Adipocyte (in vitro differentiated cells): ENCODE measurements at regions not wholly inside any gene's neighbourhood (a gene's known extent, or its start where the extent isn't known, plus 50 kb on each side); places are given as distances from the start of the nearest gene placed in this dataset.
A peak's percentile ranks its signal among the peaks of the same experiment; 100 is the strongest.

Experiments
- DNase-seq: peaks from one replicate; pipeline ENCODE4 v3.0.0-alpha.2; 2015; ENCODE audit warnings: low read depth
- H3K27me3 ChIP-seq: replicated peaks from 2 replicates; pipeline ENCODE4 v1.7.0; 2013; ENCODE audit warnings: mild to moderate bottlenecking, low read length, moderate library complexity; ENCODE audit not compliant: control insufficient read depth, insufficient read depth
- H3K36me3 ChIP-seq: 2 replicates; pipeline ENCODE4 v1.7.0; 2013; ENCODE audit warnings: low read length, mild to moderate bottlenecking, moderate library complexity; ENCODE audit not compliant: control insufficient read depth, insufficient read depth, severe bottlenecking
- H3K4me1 ChIP-seq: 2 replicates; pipeline ENCODE4 v1.7.0; 2013; ENCODE audit warnings: mild to moderate bottlenecking, low read length, moderate library complexity; ENCODE audit not compliant: control insufficient read depth, insufficient read depth
- H3K4me3 ChIP-seq: 2 replicates; pipeline ENCODE4 v1.7.0; 2013; ENCODE audit warnings: mild to moderate bottlenecking, low read length, moderate library complexity
- H3K9ac ChIP-seq: 2 replicates; pipeline ENCODE4 v1.7.0; 2013; ENCODE audit warnings: mild to moderate bottlenecking, low read length, moderate library complexity
- H3K9me3 ChIP-seq: 2 replicates; pipeline ENCODE4 v1.7.0; 2013; ENCODE audit warnings: mild to moderate bottlenecking, low read length, moderate library complexity; ENCODE audit not compliant: control insufficient read depth

GRCh38 chr17:5669191-5669590 is 84.9 kb upstream of the NLRP1 start:
- DNase-seq: no peak
- H3K4me1 ChIP-seq: no peaks in the 10 kb centered on the region

GRCh38 chr17:5672141-5672540 is 87.8 kb upstream of the NLRP1 start:
- DNase-seq: no peak
- no peaks in the 10 kb centered on the region for H3K36me3 ChIP-seq

More at GRCh38 chr17:5669191-5669590, 84.9 kb upstream of the NLRP1 start:
- H3K36me3 ChIP-seq: no peaks in the 10 kb centered on the region
- no peak overlapping the region for H3K4me3 ChIP-seq
- peaks cover 31% of the 10 kb centered on the region for H3K27me3 ChIP-seq
- no peak overlapping the region for H3K9ac ChIP-seq
- H3K9me3 ChIP-seq: no peaks in the 10 kb centered on the region

GRCh38 chr17:5672815-5673430 is 88.6 kb upstream of the NLRP1 start:
- no peak for DNase-seq
- H3K36me3 ChIP-seq: no peaks in the 10 kb centered on the region
- no peaks in the 10 kb centered on the region for H3K4me1 ChIP-seq
- H3K4me3 ChIP-seq: no peak overlapping the region
- H3K9me3 ChIP-seq: no peaks in the 10 kb centered on the region
- H3K27me3 ChIP-seq: peaks cover 15% of the 10 kb centered on the region
- H3K9ac ChIP-seq: no peak overlapping the region

More at GRCh38 chr17:5672141-5672540, 87.8 kb upstream of the NLRP1 start:
- Histone ChIP-seq H3K9me3 (no peaks in the 10 kb centered on the region), H3K4me1 (no peaks in the 10 kb centered on the region), H3K9ac (no peak overlapping the region), H3K27me3 (peaks cover 16% of the 10 kb centered on the region), H3K4me3 (no peak overlapping the region)

GRCh38 chr17:5675625-5676421 is 91.5 kb upstream of the NLRP1 start:
- no peak overlapping the region for H3K9ac ChIP-seq
- H3K4me3 ChIP-seq: no peak overlapping the region
- peaks cover 3% of the 10 kb centered on the region for H3K9me3 ChIP-seq
- H3K27me3 ChIP-seq: no peaks in the 10 kb centered on the region
- DNase-seq: peak; percentile 3
- no peaks in the 10 kb centered on the region for H3K36me3 ChIP-seq
- H3K4me1 ChIP-seq: no peaks in the 10 kb centered on the region

GRCh38 chr17:5677620-5678019 is 93.3 kb upstream of the NLRP1 start:
- DNase-seq: no peak

GRCh38 chr17:5678171-5678570 is 93.9 kb upstream of the NLRP1 start:
- no peak overlapping the region for H3K9ac ChIP-seq
- peaks cover 3% of the 10 kb centered on the region for H3K9me3 ChIP-seq
- H3K36me3 ChIP-seq: no peaks in the 10 kb centered on the region
- no peak for DNase-seq
- H3K4me3 ChIP-seq: no peak overlapping the region
- peaks cover 12% of the 10 kb centered on the region for H3K27me3 ChIP-seq
- no peaks in the 10 kb centered on the region for H3K4me1 ChIP-seq

More at GRCh38 chr17:5677620-5678019, 93.3 kb upstream of the NLRP1 start:
- H3K36me3 ChIP-seq: no peaks in the 10 kb centered on the region
- peaks cover 9% of the 10 kb centered on the region for H3K27me3 ChIP-seq
- H3K9ac ChIP-seq: no peak overlapping the region
- H3K9me3 ChIP-seq: peaks cover 3% of the 10 kb centered on the region
- no peak overlapping the region for H3K4me3 ChIP-seq
- H3K4me1 ChIP-seq: no peaks in the 10 kb centered on the region

GRCh38 chr17:5680766-5681165 is 96.5 kb upstream of the NLRP1 start:
- no peak for DNase-seq
- Histone ChIP-seq H3K4me3 (no peak overlapping the region), H3K9me3 (peaks cover 8% of the 10 kb centered on the region), H3K9ac (no peak overlapping the region), H3K27me3 (peaks cover 22% of the 10 kb centered on the region), H3K36me3 (no peaks in the 10 kb centered on the region), H3K4me1 (no peaks in the 10 kb centered on the region)

- DNase-seq: no peak
- no peak overlapping the region for H3K4me3 ChIP-seq
- peaks cover 24% of the 10 kb centered on the region for H3K27me3 ChIP-seq
- no peaks in the 10 kb centered on the region for H3K36me3 ChIP-seq
- H3K9ac ChIP-seq: no peak overlapping the region
- no peaks in the 10 kb centered on the region for H3K4me1 ChIP-seq
- H3K9me3 ChIP-seq: peaks cover 13% of the 10 kb centered on the region
These were observed 98.9 kb upstream of the NLRP1 start for GRCh38 chr17:5683241-5683640.

- H3K9ac ChIP-seq: no peak overlapping the region
- DNase-seq: no peak
- H3K36me3 ChIP-seq: no peaks in the 10 kb centered on the region
- H3K27me3 ChIP-seq: peaks cover 24% of the 10 kb centered on the region
- no peaks in the 10 kb centered on the region for H3K4me1 ChIP-seq
- H3K4me3 ChIP-seq: no peak overlapping the region
- peaks cover 10% of the 10 kb centered on the region for H3K9me3 ChIP-seq
These were observed 101.8 kb upstream of the NLRP1 start for GRCh38 chr17:5686074-5686635.

- Histone ChIP-seq H3K27me3 (peaks cover 15% of the 10 kb centered on the region), H3K4me3 (no peak overlapping the region), H3K36me3 (no peaks in the 10 kb centered on the region), H3K9ac (no peak overlapping the region), H3K9me3 (peaks cover 10% of the 10 kb centered on the region), H3K4me1 (no peaks in the 10 kb centered on the region)
- no peak for DNase-seq
These were observed 103.3 kb upstream of the NLRP1 start for GRCh38 chr17:5687646-5688045.

- DNase-seq: no peak
- peaks cover 14% of the 10 kb centered on the region for H3K27me3 ChIP-seq
- H3K4me1 ChIP-seq: no peaks in the 10 kb centered on the region
- H3K9ac ChIP-seq: no peak overlapping the region
- H3K9me3 ChIP-seq: peaks cover 5% of the 10 kb centered on the region
- H3K4me3 ChIP-seq: no peak overlapping the region
- no peaks in the 10 kb centered on the region for H3K36me3 ChIP-seq
These were observed 109.5 kb upstream of the NLRP1 start for GRCh38 chr17:5693821-5694220.
